ENCODE measurements at regions not wholly inside any gene's neighbourhood (a gene's known extent, or its start where the extent isn't known, plus 50 kb on each side); places are given as distances from the start of the nearest gene placed in this dataset.

DNA sequence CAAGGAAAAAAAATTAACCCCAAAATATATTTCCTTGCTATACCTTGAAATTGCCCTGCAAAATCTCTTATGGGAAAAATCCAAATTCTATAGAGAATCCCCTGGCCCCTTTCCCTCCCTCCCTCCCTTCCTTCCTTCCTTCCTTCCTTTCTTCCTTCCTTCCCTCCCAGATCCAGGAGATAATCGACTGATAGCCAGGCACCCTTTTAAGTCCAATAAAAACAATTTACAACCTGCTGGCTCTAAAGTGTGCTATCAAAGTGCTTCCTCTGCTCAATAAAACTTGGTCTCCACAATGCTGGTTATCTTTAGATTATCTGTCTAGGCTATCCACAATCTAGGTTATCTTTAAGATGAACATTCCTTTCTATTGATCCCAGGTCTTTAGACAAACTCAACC is 83.1 kb upstream of the TUBA3C start:
- TF ChIP-seq, protein P1, sequence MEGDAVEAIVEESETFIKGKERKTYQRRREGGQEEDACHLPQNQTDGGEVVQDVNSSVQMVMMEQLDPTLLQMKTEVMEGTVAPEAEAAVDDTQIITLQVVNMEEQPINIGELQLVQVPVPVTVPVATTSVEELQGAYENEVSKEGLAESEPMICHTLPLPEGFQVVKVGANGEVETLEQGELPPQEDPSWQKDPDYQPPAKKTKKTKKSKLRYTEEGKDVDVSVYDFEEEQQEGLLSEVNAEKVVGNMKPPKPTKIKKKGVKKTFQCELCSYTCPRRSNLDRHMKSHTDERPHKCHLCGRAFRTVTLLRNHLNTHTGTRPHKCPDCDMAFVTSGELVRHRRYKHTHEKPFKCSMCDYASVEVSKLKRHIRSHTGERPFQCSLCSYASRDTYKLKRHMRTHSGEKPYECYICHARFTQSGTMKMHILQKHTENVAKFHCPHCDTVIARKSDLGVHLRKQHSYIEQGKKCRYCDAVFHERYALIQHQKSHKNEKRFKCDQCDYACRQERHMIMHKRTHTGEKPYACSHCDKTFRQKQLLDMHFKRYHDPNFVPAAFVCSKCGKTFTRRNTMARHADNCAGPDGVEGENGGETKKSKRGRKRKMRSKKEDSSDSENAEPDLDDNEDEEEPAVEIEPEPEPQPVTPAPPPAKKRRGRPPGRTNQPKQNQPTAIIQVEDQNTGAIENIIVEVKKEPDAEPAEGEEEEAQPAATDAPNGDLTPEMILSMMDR (conservative IDR thresholded peaks at IDR 0.05; ENCODE audit: low read depth, low read length) = no peak
- no peak overlapping the region for H3K4me3 ChIP-seq (ENCODE audit: low read depth, low read length)
- DNase-seq (ENCODE audit: low read depth) = no peak

DNA sequence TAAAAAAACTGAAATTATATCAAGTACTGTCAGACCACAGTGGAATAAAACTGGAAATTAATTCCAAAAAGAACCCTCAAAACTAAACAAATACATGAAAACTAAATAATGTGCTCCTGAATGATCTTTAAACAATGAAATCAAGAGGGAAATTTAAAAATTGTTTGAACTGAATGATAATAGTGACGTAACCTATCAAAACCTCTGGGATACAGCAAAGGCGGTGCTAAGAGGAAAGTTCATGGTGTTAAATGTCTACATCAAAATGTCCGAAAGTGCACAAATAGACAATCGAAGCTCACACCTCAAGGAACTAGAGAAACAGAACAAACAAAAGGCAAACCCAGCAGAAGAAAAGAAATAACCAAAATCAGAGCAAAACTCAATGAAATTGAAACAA is 70.8 kb upstream of the TUBA3C start:
- no peak for DNase-seq (ENCODE audit: low read depth)
- no peak overlapping the region for H3K4me3 ChIP-seq (ENCODE audit: low read depth, low read length)
- TF ChIP-seq, protein P1 (conservative IDR thresholded peaks at IDR 0.05; ENCODE audit: low read depth, low read length) = no peak

DNA sequence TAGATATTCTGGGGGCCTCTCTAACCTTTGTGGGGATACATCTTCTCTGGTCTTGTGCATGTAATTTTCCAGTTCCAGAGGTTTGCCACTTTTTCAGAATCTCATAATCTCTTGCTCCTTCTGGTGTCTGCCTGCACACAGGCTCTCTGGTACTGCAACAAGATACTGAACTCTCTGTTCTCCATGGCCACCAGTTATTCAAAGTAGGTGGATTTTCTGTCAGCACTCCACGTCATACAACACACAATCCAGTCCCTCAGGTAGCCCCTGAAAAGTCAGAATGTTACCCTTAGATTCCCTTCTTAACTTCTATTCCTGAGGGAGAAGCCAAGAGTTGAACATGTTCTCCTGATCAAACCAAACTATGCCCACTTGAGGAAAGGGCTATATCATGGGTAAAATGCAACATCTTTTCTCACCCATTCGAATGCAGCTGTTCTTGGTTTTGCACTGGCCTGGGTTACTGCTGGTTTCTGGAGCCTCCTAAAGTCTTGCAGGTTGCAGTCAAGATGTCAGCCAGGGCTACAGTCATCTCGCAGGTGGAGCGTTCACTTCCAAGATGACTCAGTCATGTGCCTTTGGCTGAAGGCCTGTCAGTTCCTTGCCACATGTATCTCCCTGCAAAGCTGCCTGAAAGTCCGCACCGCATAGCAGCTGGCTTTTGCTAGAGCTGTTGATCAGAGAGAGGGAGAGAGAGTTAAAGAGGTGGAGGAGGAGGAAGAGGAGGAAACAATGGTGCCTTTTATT is 57.7 kb upstream of the TUBA3C start:
- TF ChIP-seq, protein P1 (conservative IDR thresholded peaks at IDR 0.05; ENCODE audit: low read depth, low read length) = no peak
- H3K4me3 ChIP-seq (ENCODE audit: low read depth, low read length) = no peak overlapping the region
- DNase-seq (ENCODE audit: low read depth) = no peak

All from choroid plexus epithelial cell (primary cell).